AG09319 (cell line): ENCODE measurements at regions not wholly inside any gene's neighbourhood (a gene's known extent, or its start where the extent isn't known, plus 50 kb on each side); places are given as distances from the start of the nearest gene placed in this dataset.

ENCODE experiments used
- DNase-seq: peaks from one replicate; pipeline ENCODE4 v3.0.0-alpha.2; 2010; ENCODE audit warnings: low read depth; ENCODE audit errors: extremely low read depth
- CTCF ChIP-seq: IDR thresholded peaks from 2 replicates; pipeline ENCODE4 v1.5.1; 2011; ENCODE audit warnings: low read depth, mild to moderate bottlenecking, inconsistent platforms, low read length, moderate library complexity

- no peak for TF ChIP-seq CTCF
- DNase-seq, result no peak
Measured at GRCh38 chr2:145572238-145572637, 1052.3 kb upstream of the ZEB2 start.

- DNase-seq, result no peak
- no peak for TF ChIP-seq CTCF
Measured at GRCh38 chr2:145569108-145569507, 1049.2 kb upstream of the ZEB2 start.

GRCh38 chr2:145563741-145564615, 1044.1 kb upstream of the ZEB2 start:
- TF ChIP-seq CTCF, result no peak
- no peak for DNase-seq

GRCh38 chr2:145561152-145561551, 1041.2 kb upstream of the ZEB2 start:
- no peak for TF ChIP-seq CTCF
- no peak for DNase-seq

GRCh38 chr2:145558617-145559350, 1038.9 kb upstream of the ZEB2 start:
- DNase-seq, result no peak
- TF ChIP-seq CTCF, result no peak

GRCh38 chr2:145555360-145555759, 1035.4 kb upstream of the ZEB2 start:
- TF ChIP-seq CTCF, result no peak
- no peak for DNase-seq

GRCh38 chr2:145551686-145552085, 1031.8 kb upstream of the ZEB2 start:
- no peak for DNase-seq
- no peak for TF ChIP-seq CTCF
